GF-D8 (cell line): ENCODE measurements at regions not wholly inside any gene's neighbourhood (a gene's known extent, or its start where the extent isn't known, plus 50 kb on each side); places are given as distances from the start of the nearest gene placed in this dataset.
A peak's percentile ranks its signal among the peaks of the same experiment; 100 is the strongest.
"Not testable (repeated sequence)": the region's sequence is repeated elsewhere in the genome, so short reads cannot be mapped to it uniquely, and the experiment has no call there.

ENCODE experiments used
- DNase-seq: peaks from one replicate; lab custom pipeline; 2025; lab: John Stamatoyannopoulos, UW

GRCh38 chr20:43404878-43405277 is 52.8 kb upstream of the SRSF6 start:
- DNase-seq, result no peak

GRCh38 chr20:43400882-43401281 is 56.8 kb upstream of the SRSF6 start:
- not testable (repeated sequence) for DNase-seq

- no peak for DNase-seq
Observed at GRCh38 chr20:43398676-43399324, 58.9 kb upstream of the SRSF6 start.

- DNase-seq, result no peak
Observed at GRCh38 chr20:43397147-43397546, 60.5 kb upstream of the SRSF6 start.

GRCh38 chr20:43393052-43393451 is 64.6 kb upstream of the SRSF6 start:
- DNase-seq, result no peak

- DNase-seq, result no peak
Observed at GRCh38 chr20:43392561-43392960, 65.1 kb upstream of the SRSF6 start.

GRCh38 chr20:43389839-43390626 is 67.7 kb upstream of the SRSF6 start:
- no peak for DNase-seq

- no peak for DNase-seq
Observed at GRCh38 chr20:43389211-43389610, 68.5 kb upstream of the SRSF6 start.

GRCh38 chr20:43388268-43389002 is 69.3 kb upstream of the SRSF6 start:
- DNase-seq, result no peak

- DNase-seq, result no peak
Observed at GRCh38 chr20:43387737-43388136, 70.0 kb upstream of the SRSF6 start.

GRCh38 chr20:43386878-43387277 is 70.8 kb upstream of the SRSF6 start:
- peak; percentile 3 for DNase-seq

GRCh38 chr20:43385914-43386313 is 71.8 kb upstream of the SRSF6 start:
- no peak for DNase-seq

- DNase-seq, result no peak
Observed at GRCh38 chr20:43384101-43384940, 73.4 kb upstream of the SRSF6 start.

GRCh38 chr20:43383026-43383795 is 74.5 kb upstream of the SRSF6 start:
- DNase-seq, result no peak

- not testable (repeated sequence) for DNase-seq
Observed at GRCh38 chr20:43382135-43382534, 75.6 kb upstream of the SRSF6 start.

- not testable (repeated sequence) for DNase-seq
Observed at GRCh38 chr20:43381533-43381932, 76.2 kb upstream of the SRSF6 start.

GRCh38 chr20:43379239-43379917 is 78.3 kb upstream of the SRSF6 start:
- DNase-seq, result no peak

- DNase-seq, result no peak
Observed at GRCh38 chr20:43376831-43377230, 80.9 kb upstream of the SRSF6 start.

GRCh38 chr20:43375591-43375990 is 82.1 kb upstream of the SRSF6 start:
- DNase-seq, result no peak

- no peak for DNase-seq
Observed at GRCh38 chr20:43372051-43372450, 85.6 kb upstream of the SRSF6 start.

GRCh38 chr20:43365691-43366090 is 92.0 kb upstream of the SRSF6 start:
- DNase-seq, result no peak
